HG03095 (cell line): ENCODE measurements at regions not wholly inside any gene's neighbourhood (a gene's known extent, or its start where the extent isn't known, plus 50 kb on each side); places are given as distances from the start of the nearest gene placed in this dataset.

Experiments
- ATAC-seq: cut with Tn5 transposase; IDR thresholded peaks from one replicate; pipeline ENCODE4 v1.9.1; 2021; ENCODE audit warnings: moderate library complexity; ENCODE audit not compliant: unreplicated experiment

- ATAC-seq, result no peak
Measured at GRCh38 chr2:221710744-221711143, 138.6 kb upstream of the EPHA4 start.

- ATAC-seq, result no peak
Measured at GRCh38 chr2:221708902-221709301, 136.8 kb upstream of the EPHA4 start.

GRCh38 chr2:221705185-221705877 is 133.2 kb upstream of the EPHA4 start:
- no peak for ATAC-seq

- ATAC-seq, result no peak
Measured at GRCh38 chr2:221704442-221704841, 132.3 kb upstream of the EPHA4 start.

- ATAC-seq, result no peak
Measured at GRCh38 chr2:221693365-221693764, 121.3 kb upstream of the EPHA4 start.

- ATAC-seq, result no peak
Measured at GRCh38 chr2:221691571-221691970, 119.5 kb upstream of the EPHA4 start.

- no peak for ATAC-seq
Measured at GRCh38 chr2:221689140-221689539, 117.0 kb upstream of the EPHA4 start.

- ATAC-seq, result no peak
Measured at GRCh38 chr2:221680548-221680947, 108.4 kb upstream of the EPHA4 start.

- ATAC-seq, result no peak
Measured at GRCh38 chr2:221677688-221678087, 105.6 kb upstream of the EPHA4 start.

- no peak for ATAC-seq
Measured at GRCh38 chr2:221676566-221677172, 104.6 kb upstream of the EPHA4 start.

- ATAC-seq, result no peak
Measured at GRCh38 chr2:221675201-221675908, 103.3 kb upstream of the EPHA4 start.

- ATAC-seq, result no peak
Measured at GRCh38 chr2:221674446-221674845, 102.3 kb upstream of the EPHA4 start.

GRCh38 chr2:221673248-221673647 is 101.1 kb upstream of the EPHA4 start:
- no peak for ATAC-seq

GRCh38 chr2:221671515-221671914 is 99.4 kb upstream of the EPHA4 start:
- ATAC-seq, result no peak

- no peak for ATAC-seq
Measured at GRCh38 chr2:221662689-221663391, 90.7 kb upstream of the EPHA4 start.

GRCh38 chr2:221657806-221658205 is 85.7 kb upstream of the EPHA4 start:
- no peak for ATAC-seq

GRCh38 chr2:221655300-221655699 is 83.2 kb upstream of the EPHA4 start:
- no peak for ATAC-seq

- ATAC-seq, result no peak
Measured at GRCh38 chr2:221653182-221653581, 81.1 kb upstream of the EPHA4 start.

- ATAC-seq, result no peak
Measured at GRCh38 chr2:221649051-221649775, 77.1 kb upstream of the EPHA4 start.

- ATAC-seq, result no peak
Measured at GRCh38 chr2:221642447-221642846, 70.3 kb upstream of the EPHA4 start.
